Naive thymus-derived CD4-positive, alpha-beta T cell (primary cell): ENCODE measurements at regions not wholly inside any gene's neighbourhood (a gene's known extent, or its start where the extent isn't known, plus 50 kb on each side); places are given as distances from the start of the nearest gene placed in this dataset.

ENCODE experiments used
- ATAC-seq: fragments of 150-1000 bp; cut with Tn5 transposase; 2 replicates; pipeline ENCODE4 v1.10.0; 2021; ENCODE audit warnings: mild to moderate bottlenecking, moderate library complexity
- CTCF ChIA-PET: fragments of 350-600 bp; sonication (Branson Sonifier 250); formaldehyde crosslinking; loops from one replicate; lab custom pipeline; 2021; ENCODE audit warnings: antibody characterized with exemption; lab: Charles Lee
- POLR2A ChIA-PET: fragments of 350-600 bp; sonication (Branson Sonifier 250); formaldehyde crosslinking; loops from one replicate; lab custom pipeline; 2021; ENCODE audit warnings: antibody characterized with exemption, inconsistent platforms; lab: Charles Lee
- DNase-seq, 9 donors: peaks; one replicate each; pipeline versions ENCODE4 v3.0.0 to v3.0.0-alpha.2; 2020 to 2022; ENCODE audit warnings: mixed read lengths in 1 of 9
- H3K27ac ChIP-seq: one replicate; pipeline ENCODE4 v1.7.0; 2013; ENCODE audit warnings: mild to moderate bottlenecking, low read depth, low read length, moderate library complexity
- H3K27me3 ChIP-seq, 2 donors: one replicate each; pipeline ENCODE4 v1.7.0; 2013; ENCODE audit warnings: low read length in 2 of 2, mild to moderate bottlenecking in 2 of 2, moderate library complexity in 2 of 2; ENCODE audit not compliant: control insufficient read depth in 2 of 2, insufficient read depth in 2 of 2
- H3K36me3 ChIP-seq, 3 experiments: 1 replicate in 2 of 3; 2 replicates in 1 of 3; pipeline ENCODE4 v1.7.0; 2013; ENCODE audit warnings: low read length in 3 of 3, mild to moderate bottlenecking in 3 of 3, moderate library complexity in 1 of 3; ENCODE audit not compliant: insufficient read depth in 3 of 3, control insufficient read depth in 2 of 3
- H3K4me1 ChIP-seq, 2 donors: one replicate each; pipeline ENCODE4 v1.7.0; 2013; ENCODE audit warnings: low read length in 2 of 2, mild to moderate bottlenecking in 2 of 2, moderate library complexity in 1 of 2; ENCODE audit not compliant: control insufficient read depth in 2 of 2, insufficient read depth in 2 of 2
- H3K4me3 ChIP-seq: 2 replicates; pipeline ENCODE4 v1.7.0; 2013; ENCODE audit warnings: mild to moderate bottlenecking, low read length
- H3K9me3 ChIP-seq, 3 experiments: 1 replicate in 2 of 3; 2 replicates in 1 of 3; pipeline ENCODE4 v1.7.0; 2013; ENCODE audit warnings: low read length in 3 of 3; ENCODE audit not compliant: control insufficient read depth in 2 of 3
- H3K27ac Mint-ChIP-seq, 9 donors: one replicate each; pipeline ENCODE4 v1.8.0; 2020 to 2022; ENCODE audit warnings: mixed read lengths in 9 of 9, mild to moderate bottlenecking in 8 of 9, moderate library complexity in 5 of 9, inconsistent platforms in 2 of 9
- H3K27me3 Mint-ChIP-seq, 5 donors: one replicate each; pipeline ENCODE4 v1.8.0; 2021 to 2022; ENCODE audit warnings: mixed read lengths in 5 of 5, mild to moderate bottlenecking in 1 of 5
- H3K36me3 Mint-ChIP-seq, 5 donors: one replicate each; pipeline ENCODE4 v1.8.0; 2020 to 2022; ENCODE audit warnings: mixed read lengths in 5 of 5, mild to moderate bottlenecking in 3 of 5, inconsistent platforms in 1 of 5
- H3K4me1 Mint-ChIP-seq, 7 donors: one replicate each; pipeline ENCODE4 v1.8.0; 2020 to 2022; ENCODE audit warnings: mixed read lengths in 7 of 7, mild to moderate bottlenecking in 3 of 7, inconsistent platforms in 1 of 7
- H3K4me3 Mint-ChIP-seq, 10 donors: one replicate each; pipeline ENCODE4 v1.8.0; 2020 to 2022; ENCODE audit warnings: mild to moderate bottlenecking in 10 of 10, mixed read lengths in 10 of 10, moderate library complexity in 6 of 10, inconsistent platforms in 2 of 10
- H3K9me3 Mint-ChIP-seq, 11 donors: one replicate each; pipeline ENCODE4 v1.8.0; 2020 to 2022; ENCODE audit warnings: mixed read lengths in 11 of 11, mild to moderate bottlenecking in 4 of 11, inconsistent platforms in 1 of 11, moderate library complexity in 1 of 11
- intact Hi-C, 2 donors: fragments of 100-400 bp; cut with micrococcal nuclease; formaldehyde crosslinking; loops; one replicate each; pipeline ENCODE4 v1.15.1; 2023

DNA sequence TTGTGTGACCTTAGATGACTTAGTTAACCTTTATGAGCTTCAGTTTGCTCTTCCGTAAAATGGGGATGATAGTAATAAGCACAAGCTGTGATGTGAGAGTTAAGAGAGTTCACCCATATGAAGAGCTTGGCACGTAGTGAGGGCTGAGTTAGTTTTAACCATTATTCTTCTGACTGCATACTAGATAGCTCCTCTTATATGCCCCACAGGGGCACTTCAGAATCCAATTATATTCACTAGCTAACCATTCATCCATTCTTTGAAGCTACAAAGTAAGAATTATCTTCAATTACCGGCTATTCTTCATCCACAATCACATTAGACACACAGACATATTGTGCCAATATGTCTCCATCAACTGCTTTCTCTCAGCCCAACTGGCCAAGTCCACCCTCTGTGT is 159.0 kb upstream of the STT3B start:
- ChIA-PET CTCF (no interaction called here), POLR2A (no interaction called here)
- Histone ChIP-seq H3K4me3 (no peak overlapping the region), H3K4me1 (peaks cover 0 to 4% of the 10 kb centered on the region in 2 donors), H3K27me3 (no peaks in the 10 kb centered on the region), H3K36me3 (no peaks in the 10 kb centered on the region), H3K9me3 (no peaks in the 10 kb centered on the region), H3K27ac (no peak overlapping the region)
- ATAC-seq = no peak
- intact Hi-C loops = no loop called here
- peaks cover 0 to 7% (median 0%) of the 10 kb centered on the region in 5 donors for H3K36me3 Mint-ChIP-seq
- peaks cover 1 to 26% (median 18%) of the 10 kb centered on the region in 7 donors for H3K4me1 Mint-ChIP-seq
- no peak overlapping the region for H3K4me3 Mint-ChIP-seq
- no peaks in the 10 kb centered on the region for H3K27me3 Mint-ChIP-seq
- peaks cover 0 to 6% (median 0%) of the 10 kb centered on the region in 11 donors for H3K9me3 Mint-ChIP-seq
- DNase-seq = no peak
- no peak overlapping the region for H3K27ac Mint-ChIP-seq

DNA sequence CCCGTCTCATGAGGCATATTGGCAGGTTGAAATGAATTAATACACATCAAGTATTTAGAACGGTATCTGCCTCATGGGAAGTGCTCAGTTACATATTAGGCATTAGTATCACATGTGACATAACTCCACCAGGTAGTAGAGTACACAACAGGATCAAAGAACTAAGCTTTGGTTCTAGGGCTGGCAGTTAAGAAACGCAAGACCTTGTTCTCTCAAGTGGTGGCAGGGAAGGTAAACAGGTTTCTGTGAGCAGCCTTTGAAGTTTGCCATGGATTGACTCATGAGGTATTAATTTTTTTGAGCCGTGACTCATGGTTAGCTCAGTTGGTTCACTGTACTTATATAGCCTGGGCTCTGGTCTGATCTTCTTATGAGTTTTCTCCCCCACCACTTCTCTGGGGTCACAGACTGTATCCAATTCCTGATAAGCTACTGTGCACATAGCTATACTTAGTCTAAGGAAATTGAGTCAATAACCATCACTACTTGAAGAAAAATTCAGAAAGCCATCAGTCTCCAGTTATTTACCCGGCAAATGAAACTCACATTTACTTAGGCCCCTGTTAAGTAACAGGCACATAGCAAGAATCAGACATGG is 155.6 kb upstream of the STT3B start:
- H3K4me1 ChIP-seq = peaks cover 0 to 4% of the 10 kb centered on the region in 2 donors
- no peak overlapping the region for H3K27ac Mint-ChIP-seq
- peak in 5 of 9 donors; percentile 11 to 35 (median 26) for DNase-seq
- no peaks in the 10 kb centered on the region for H3K27me3 ChIP-seq
- H3K27me3 Mint-ChIP-seq = no peaks in the 10 kb centered on the region
- no peak overlapping the region for H3K4me3 ChIP-seq
- ChIA-PET CTCF (no interaction called here), POLR2A (no interaction called here)
- H3K9me3 Mint-ChIP-seq = peaks cover 0 to 8% (median 0%) of the 10 kb centered on the region in 11 donors
- no peaks in the 10 kb centered on the region for H3K9me3 ChIP-seq
- H3K4me3 Mint-ChIP-seq = no peak overlapping the region
- peaks cover 0 to 26% (median 17%) of the 10 kb centered on the region in 7 donors for H3K4me1 Mint-ChIP-seq
- intact Hi-C loops = loop anchor here in 1 of 2 donors (2.0 kb wide), 1 partner anchor 156 kb away; the partner anchor contains the start of gene STT3B
- no peak overlapping the region for H3K27ac ChIP-seq
- H3K36me3 ChIP-seq = no peaks in the 10 kb centered on the region
- ATAC-seq = peak; percentile 58
- H3K36me3 Mint-ChIP-seq = peaks cover 0 to 4% (median 0%) of the 10 kb centered on the region in 5 donors

DNA sequence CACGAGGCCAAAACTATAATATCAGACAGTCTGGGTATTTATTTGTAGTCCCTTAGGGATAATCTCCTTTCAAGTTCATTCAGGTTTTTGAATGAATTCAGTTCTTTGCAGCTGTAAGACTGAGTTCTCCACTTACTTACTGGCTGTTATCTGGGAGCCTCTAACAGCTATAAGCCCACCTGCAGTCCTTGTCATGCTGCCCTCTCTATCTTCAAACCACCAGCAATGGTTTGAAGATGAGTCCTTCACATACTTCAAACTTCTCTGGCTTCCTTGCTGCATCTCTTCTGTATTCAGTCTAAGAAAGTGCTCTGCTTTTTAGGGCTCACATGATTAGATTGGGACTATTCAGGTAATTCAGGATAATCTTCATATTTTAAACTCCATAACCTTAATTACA is 154.5 kb upstream of the STT3B start:
- no peak for DNase-seq
- peaks cover 0 to 26% (median 15%) of the 10 kb centered on the region in 7 donors for H3K4me1 Mint-ChIP-seq
- H3K4me3 Mint-ChIP-seq = no peak overlapping the region
- Histone ChIP-seq H3K27me3 (no peaks in the 10 kb centered on the region), H3K4me1 (peaks cover 0 to 4% of the 10 kb centered on the region in 2 donors), H3K9me3 (no peaks in the 10 kb centered on the region), H3K36me3 (no peaks in the 10 kb centered on the region), H3K27ac (no peak overlapping the region), H3K4me3 (no peak overlapping the region)
- POLR2A ChIA-PET = no interaction called here
- H3K27ac Mint-ChIP-seq = no peak overlapping the region
- no peak for ATAC-seq
- peaks cover 0 to 4% (median 0%) of the 10 kb centered on the region in 5 donors for H3K36me3 Mint-ChIP-seq
- H3K27me3 Mint-ChIP-seq = no peaks in the 10 kb centered on the region
- H3K9me3 Mint-ChIP-seq = peaks cover 0 to 6% (median 0%) of the 10 kb centered on the region in 11 donors
- intact Hi-C loops = no loop called here
- CTCF ChIA-PET = no interaction called here

DNA sequence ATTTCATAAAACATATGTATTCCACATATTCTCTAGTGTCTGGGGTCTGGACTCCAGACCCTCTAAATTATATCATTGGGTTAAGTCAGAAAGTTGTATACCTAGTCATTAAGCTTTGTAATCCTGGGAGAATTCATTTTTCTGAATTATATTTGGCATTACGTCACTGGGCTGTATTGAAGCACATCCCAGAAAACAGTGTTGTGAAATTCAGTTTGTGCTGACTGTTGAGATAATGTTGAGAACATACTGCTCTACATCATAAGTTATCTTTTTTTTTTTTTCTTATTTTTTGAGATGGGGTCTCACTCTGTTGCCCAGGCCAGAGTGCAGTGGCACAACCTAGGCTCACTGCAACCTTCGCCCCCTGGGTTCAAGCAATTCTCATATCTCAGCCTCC is 153.1 kb upstream of the STT3B start:
- H3K27me3 ChIP-seq = no peaks in the 10 kb centered on the region
- no peak for DNase-seq
- Mint-ChIP-seq H3K27me3 (no peaks in the 10 kb centered on the region), H3K9me3 (peaks cover 0 to 8% (median 0%) of the 10 kb centered on the region in 11 donors), H3K4me1 (peaks cover 0 to 22% (median 18%) of the 10 kb centered on the region in 7 donors), H3K27ac (no peak overlapping the region), H3K4me3 (no peak overlapping the region), H3K36me3 (peaks cover 0 to 4% (median 0%) of the 10 kb centered on the region in 5 donors)
- POLR2A ChIA-PET = no interaction called here
- H3K4me1 ChIP-seq = peaks cover 0 to 4% of the 10 kb centered on the region in 2 donors
- intact Hi-C loops = no loop called here
- H3K9me3 ChIP-seq = no peaks in the 10 kb centered on the region
- H3K36me3 ChIP-seq = no peaks in the 10 kb centered on the region
- CTCF ChIA-PET = interaction anchor here (0.6 kb wide), 1 partner anchor 18 kb away, joined by 3 read pairs; no protein-coding TSS in a partner anchor
- no peak overlapping the region for H3K27ac ChIP-seq
- no peak overlapping the region for H3K4me3 ChIP-seq
- no peak for ATAC-seq

DNA sequence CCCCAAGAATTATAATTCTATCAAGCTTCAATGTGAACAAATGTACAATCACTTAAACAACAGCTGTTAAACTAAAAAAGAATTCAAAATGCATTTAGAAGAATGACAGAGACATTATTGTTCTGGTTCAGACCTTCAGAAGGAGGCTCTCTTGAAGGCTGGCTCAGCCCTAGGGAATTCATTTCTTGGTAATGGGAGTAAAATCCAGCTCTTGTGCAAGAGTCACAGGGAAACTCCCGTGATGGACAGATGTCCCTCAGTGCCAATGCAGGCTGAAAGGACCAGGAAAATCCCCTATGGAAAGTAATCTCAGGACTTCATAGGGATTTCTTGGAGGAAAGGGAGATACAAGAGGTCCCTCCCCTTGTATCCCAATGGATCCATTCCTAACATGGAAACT is 149.9 kb upstream of the STT3B start:
- DNase-seq = no peak
- ChIA-PET CTCF (interaction anchor here (0.6 kb wide), 1 partner anchor 76 kb away, joined by 3 read pairs; no protein-coding TSS in a partner anchor), POLR2A (no interaction called here)
- no peak for ATAC-seq
- no peak overlapping the region for H3K4me3 Mint-ChIP-seq
- H3K27me3 Mint-ChIP-seq = no peaks in the 10 kb centered on the region
- Histone ChIP-seq H3K27me3 (no peaks in the 10 kb centered on the region), H3K27ac (no peak overlapping the region), H3K9me3 (peaks cover 0 to 7% (median 0%) of the 10 kb centered on the region in 3 experiments), H3K4me1 (no peaks in the 10 kb centered on the region), H3K36me3 (no peaks in the 10 kb centered on the region), H3K4me3 (no peak overlapping the region)
- H3K4me1 Mint-ChIP-seq = peaks cover 0 to 12% (median under 1%) of the 10 kb centered on the region in 7 donors
- H3K36me3 Mint-ChIP-seq = peaks cover 4 to 12% (median 9%) of the 10 kb centered on the region in 5 donors
- no peak overlapping the region for H3K27ac Mint-ChIP-seq
- peaks cover 0 to 19% (median 9%) of the 10 kb centered on the region in 11 donors for H3K9me3 Mint-ChIP-seq
- intact Hi-C loops = no loop called here

DNA sequence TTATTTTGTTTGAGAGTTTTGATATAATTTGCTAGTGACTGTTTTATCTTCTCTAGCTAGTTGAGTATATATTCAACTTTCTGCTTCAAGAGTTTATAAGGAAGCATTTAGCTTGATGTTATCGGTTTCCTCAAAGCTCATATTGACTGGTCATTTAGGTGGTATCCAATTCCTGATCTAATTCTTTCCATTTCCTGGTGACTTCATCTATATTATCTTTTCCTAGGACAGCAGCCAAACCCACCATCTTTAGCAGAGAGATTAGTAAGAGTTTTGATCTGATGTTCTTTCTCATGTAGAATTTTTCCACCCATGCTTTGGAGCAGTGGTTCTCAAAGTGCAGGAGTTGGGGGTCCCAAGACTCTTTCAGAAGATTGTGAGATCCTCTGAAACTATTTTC is 148.6 kb upstream of the STT3B start:
- Histone ChIP-seq H3K27me3 (no peaks in the 10 kb centered on the region), H3K9me3 (peaks cover 0 to 7% (median 0%) of the 10 kb centered on the region in 3 experiments), H3K4me3 (no peak overlapping the region), H3K36me3 (no peaks in the 10 kb centered on the region), H3K4me1 (no peaks in the 10 kb centered on the region), H3K27ac (no peak overlapping the region)
- Mint-ChIP-seq H3K4me3 (no peak overlapping the region), H3K9me3 (peaks cover 0 to 19% (median 9%) of the 10 kb centered on the region in 11 donors), H3K4me1 (peaks cover 0 to 7% (median 0%) of the 10 kb centered on the region in 7 donors), H3K36me3 (peaks cover 4 to 13% (median 9%) of the 10 kb centered on the region in 5 donors), H3K27ac (no peak overlapping the region), H3K27me3 (no peaks in the 10 kb centered on the region)
- ChIA-PET CTCF (interaction anchor here (0.6 kb wide), 1 partner anchor 17 kb away, joined by 3 read pairs; no protein-coding TSS in a partner anchor), POLR2A (no interaction called here)
- intact Hi-C loops = no loop called here
- no peak for DNase-seq
- ATAC-seq = no peak
